CD4-positive, alpha-beta T cell (primary cell): ENCODE measurements at regions not wholly inside any gene's neighbourhood (a gene's known extent, or its start where the extent isn't known, plus 50 kb on each side); places are given as distances from the start of the nearest gene placed in this dataset.

ENCODE experiments used
- ATAC-seq: fragments of 200-7000 bp; cut with Tn5 transposase; one replicate; pipeline ENCODE4 v1.10.0; 2022; ENCODE audit warnings: mild to moderate bottlenecking; ENCODE audit not compliant: poor library complexity
- CTCF ChIA-PET: fragments of 350-600 bp; sonication (Branson Sonifier 250); formaldehyde crosslinking; loops from one replicate; lab custom pipeline; 2021; ENCODE audit warnings: antibody characterized with exemption, inconsistent platforms; lab: Charles Lee
- POLR2A ChIA-PET: fragments of 350-600 bp; sonication (Branson Sonifier 250); formaldehyde crosslinking; loops from one replicate; lab custom pipeline; 2021; ENCODE audit warnings: antibody characterized with exemption, inconsistent platforms; lab: Charles Lee
- DNase-seq, 14 experiments: peaks; one replicate each; pipeline ENCODE4 v3.0.0-alpha.2; 2013 to 2020; ENCODE audit warnings: mixed read lengths in 2 of 14
- H3K27ac ChIP-seq, 2 donors: one replicate each; pipeline versions ENCODE4 v1.5.1 to v1.7.0; 2013; ENCODE audit warnings: low read length in 2 of 2, low read depth in 1 of 2, mild to moderate bottlenecking in 1 of 2
- H3K27me3 ChIP-seq, 2 experiments: 1 replicate in 1 of 2; 2 replicates in 1 of 2; pipeline versions ENCODE4 v1.6.1 to v1.7.0; 2013; ENCODE audit warnings: low read length in 2 of 2, control low read depth in 1 of 2, mild to moderate bottlenecking in 1 of 2, moderate library complexity in 1 of 2; ENCODE audit not compliant: insufficient read depth in 2 of 2, control insufficient read depth in 1 of 2
- H3K36me3 ChIP-seq: one replicate; pipeline ENCODE4 v1.6.1; 2013; ENCODE audit warnings: low read length, control low read depth; ENCODE audit not compliant: insufficient read depth
- H3K4me1 ChIP-seq: one replicate; pipeline ENCODE4 v1.6.1; 2013; ENCODE audit warnings: low read length, control low read depth; ENCODE audit not compliant: insufficient read depth
- H3K4me3 ChIP-seq: one replicate; pipeline ENCODE4 v1.5.1; 2013; ENCODE audit warnings: mild to moderate bottlenecking, low read length, moderate library complexity
- H3K9me3 ChIP-seq, 2 experiments: 1 replicate in 1 of 2; 2 replicates in 1 of 2; pipeline versions ENCODE4 v1.6.1 to v1.7.0; 2013; ENCODE audit warnings: low read length in 2 of 2, mild to moderate bottlenecking in 2 of 2, control low read depth in 1 of 2, moderate library complexity in 1 of 2; ENCODE audit not compliant: control insufficient read depth in 1 of 2, insufficient read depth in 1 of 2
- H3K27ac Mint-ChIP-seq: one replicate; pipeline ENCODE4 v1.8.0; 2020; ENCODE audit warnings: mixed read lengths
- H3K27me3 Mint-ChIP-seq: one replicate; pipeline ENCODE4 v1.8.0; 2021; ENCODE audit warnings: mixed read lengths
- H3K36me3 Mint-ChIP-seq: one replicate; pipeline ENCODE4 v1.8.0; 2021; ENCODE audit warnings: low read depth, mixed read lengths
- H3K4me1 Mint-ChIP-seq: one replicate; pipeline ENCODE4 v1.8.0; 2021; ENCODE audit warnings: low read depth, mixed read lengths
- H3K4me3 Mint-ChIP-seq: one replicate; pipeline ENCODE4 v1.8.0; 2020; ENCODE audit warnings: mild to moderate bottlenecking, mixed read lengths
- H3K9me3 Mint-ChIP-seq: one replicate; pipeline ENCODE4 v1.8.0; 2020; ENCODE audit warnings: mixed read lengths
- CTCF ChIP-seq: fragments of 200-600 bp; IDR thresholded peaks from one replicate; pipeline ENCODE4 v1.8.0; 2022; ENCODE audit warnings: antibody characterized with exemption, mild to moderate bottlenecking
- intact Hi-C, 2 experiments: fragments of 100-400 bp; cut with DNase I in 1 of 2; cut with micrococcal nuclease in 1 of 2; formaldehyde crosslinking; loops; one replicate each; pipeline versions ENCODE4 v1.15.1 to v1.9.0; 2023 to 2025; cut with DNase I, micrococcal nuclease

DNA sequence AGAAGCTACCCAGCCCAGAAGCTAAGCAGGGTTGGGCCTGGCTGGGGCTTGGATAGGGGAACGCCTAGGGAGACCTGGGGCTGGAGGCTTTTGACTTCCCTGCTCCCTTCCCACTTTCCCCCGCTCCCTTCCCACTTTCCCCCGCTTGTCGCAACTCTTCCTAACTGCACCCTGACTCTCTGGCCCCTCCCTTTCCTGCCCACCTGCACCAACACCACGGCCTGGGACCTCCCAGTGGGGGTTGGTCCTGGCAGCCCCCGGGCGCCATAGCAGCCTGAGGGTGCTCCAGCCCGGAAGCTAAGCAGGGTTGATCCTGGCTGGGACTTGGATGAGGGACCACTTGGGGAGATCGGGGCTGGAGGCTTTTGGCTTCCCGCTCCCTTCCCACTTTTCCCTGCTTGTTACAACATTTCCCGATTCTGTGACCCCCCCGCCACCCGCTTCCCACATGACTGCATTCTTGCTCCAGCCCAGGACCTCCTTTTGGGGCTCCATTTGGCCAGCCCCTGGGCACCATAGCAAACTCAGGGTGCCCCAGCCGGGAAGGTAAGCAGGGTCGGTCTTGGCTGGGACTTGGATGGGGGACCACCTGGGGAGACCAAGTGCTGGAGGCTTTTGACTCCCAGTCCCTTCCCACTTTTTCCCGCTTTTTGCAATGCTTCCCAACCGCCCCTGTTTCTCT, 2287.0 kb downstream of the TP53TG3F start:
- no peak for ATAC-seq
- Histone ChIP-seq H3K4me1 (no peaks in the 10 kb centered on the region), H3K27me3 (no peaks in the 10 kb centered on the region), H3K4me3 (no peak overlapping the region), H3K9me3 (peaks cover 63 to 65% of the 10 kb centered on the region in 2 experiments), H3K36me3 (no peaks in the 10 kb centered on the region), H3K27ac (no peak overlapping the region)
- H3K4me1 Mint-ChIP-seq, result no peaks in the 10 kb centered on the region
- H3K4me3 Mint-ChIP-seq, result no peak overlapping the region
- H3K27ac Mint-ChIP-seq, result no peak overlapping the region
- no peak for TF ChIP-seq CTCF
- H3K27me3 Mint-ChIP-seq, result no peaks in the 10 kb centered on the region
- intact Hi-C loops, result no loop called here
- POLR2A ChIA-PET, result no interaction called here
- CTCF ChIA-PET, result no interaction called here
- peaks cover 19% of the 10 kb centered on the region for H3K36me3 Mint-ChIP-seq
- H3K9me3 Mint-ChIP-seq, result peaks cover 23% of the 10 kb centered on the region
- DNase-seq, result no peak

DNA sequence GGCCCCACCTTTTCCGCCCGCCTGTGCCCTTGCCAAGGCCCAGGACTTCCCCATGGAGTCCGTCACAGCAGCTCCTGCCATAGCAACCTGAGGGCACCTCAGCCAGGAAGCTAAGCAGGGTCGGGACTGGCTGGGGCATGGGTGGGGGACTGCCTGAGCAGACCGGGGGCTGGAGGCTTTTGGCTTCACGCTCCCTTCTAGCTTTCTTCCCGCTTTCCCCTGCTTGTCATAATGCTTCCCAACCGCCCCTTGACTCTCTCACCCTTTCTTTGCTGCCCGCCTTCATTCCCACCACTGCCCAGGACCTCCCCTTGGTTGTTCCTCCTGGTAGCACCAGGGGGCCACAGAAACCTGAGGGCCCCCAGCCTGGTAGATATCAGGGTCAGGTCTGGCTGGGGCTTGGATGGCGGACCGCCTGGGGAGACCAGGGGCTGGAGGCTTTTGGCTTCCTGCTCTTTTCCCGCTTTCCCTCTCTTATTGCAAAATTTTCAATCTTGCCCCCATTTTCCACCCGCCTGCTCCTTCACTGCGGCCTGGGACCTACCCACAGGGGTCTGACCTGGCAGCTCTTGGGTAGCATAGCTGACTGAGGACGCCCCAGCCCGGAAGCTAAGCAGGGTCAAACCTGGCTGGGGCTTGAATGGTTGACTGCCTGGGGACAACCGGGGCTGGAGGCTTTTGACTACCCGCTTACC, 2287.7 kb downstream of the TP53TG3F start:
- no peak overlapping the region for H3K4me3 Mint-ChIP-seq
- ChIA-PET CTCF (no interaction called here), POLR2A (no interaction called here)
- no peaks in the 10 kb centered on the region for H3K27me3 Mint-ChIP-seq
- no peak overlapping the region for H3K27ac ChIP-seq
- H3K27ac Mint-ChIP-seq, result no peak overlapping the region
- peaks cover 20% of the 10 kb centered on the region for H3K9me3 Mint-ChIP-seq
- intact Hi-C loops, result no loop called here
- peaks cover 19% of the 10 kb centered on the region for H3K36me3 Mint-ChIP-seq
- no peak overlapping the region for H3K4me3 ChIP-seq
- H3K4me1 ChIP-seq, result no peaks in the 10 kb centered on the region
- no peak for DNase-seq
- H3K4me1 Mint-ChIP-seq, result no peaks in the 10 kb centered on the region
- TF ChIP-seq CTCF, result no peak
- no peaks in the 10 kb centered on the region for H3K27me3 ChIP-seq
- no peaks in the 10 kb centered on the region for H3K36me3 ChIP-seq
- peaks cover 68 to 72% of the 10 kb centered on the region in 2 experiments for H3K9me3 ChIP-seq
- no peak for ATAC-seq

DNA sequence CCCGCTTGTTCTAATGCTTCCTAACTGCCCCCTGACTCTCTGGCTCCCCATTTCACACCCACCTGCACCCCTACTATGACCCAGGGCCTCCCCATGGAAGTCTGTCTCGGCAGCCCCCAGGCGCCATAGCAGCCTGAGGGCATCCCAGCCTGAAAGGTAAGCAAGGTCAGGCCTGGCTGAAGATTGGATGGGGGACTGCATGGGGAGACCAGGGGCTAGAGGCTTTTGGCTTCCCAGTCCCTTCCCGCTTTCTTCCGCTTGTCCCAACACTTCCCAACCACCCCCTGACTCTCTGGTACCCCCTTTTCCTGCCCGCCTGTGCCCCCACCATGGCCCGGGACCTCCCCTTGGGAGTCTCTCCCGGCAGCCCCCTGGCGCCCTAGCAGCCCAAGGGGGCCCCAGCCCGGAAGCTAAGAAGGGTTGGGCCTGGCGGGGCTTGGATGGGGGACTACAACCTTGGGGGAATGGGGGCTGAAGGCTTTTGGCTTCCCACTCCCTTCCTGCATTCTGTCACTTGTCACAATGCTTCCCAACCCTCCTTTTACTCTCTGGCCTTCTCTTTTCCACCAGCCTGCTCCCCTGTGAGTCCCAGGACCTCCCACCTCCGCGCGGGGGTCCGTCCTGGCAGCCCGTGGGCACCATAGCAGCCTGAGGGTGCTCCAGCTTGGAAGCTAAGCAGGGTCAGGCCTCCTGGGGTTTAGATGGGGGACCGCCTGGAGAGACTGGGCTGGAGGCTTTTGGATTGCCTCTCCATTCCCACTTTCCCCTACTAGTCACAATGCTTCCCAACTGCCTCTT, 2288.4 kb downstream of the TP53TG3F start:
- CTCF ChIA-PET, result no interaction called here
- no peak for DNase-seq
- H3K9me3 ChIP-seq, result peaks cover 70 to 79% of the 10 kb centered on the region in 2 experiments

More for the DNA sequence above, 2288.4 kb downstream of the TP53TG3F start:
- ATAC-seq, result no peak
- no peak overlapping the region for H3K4me3 ChIP-seq
- H3K4me1 Mint-ChIP-seq, result no peaks in the 10 kb centered on the region
- H3K4me1 ChIP-seq, result no peaks in the 10 kb centered on the region
- no peak overlapping the region for H3K27ac Mint-ChIP-seq
- H3K4me3 Mint-ChIP-seq, result no peak overlapping the region
- H3K9me3 Mint-ChIP-seq, result peaks cover 13% of the 10 kb centered on the region
- POLR2A ChIA-PET, result no interaction called here
- H3K27ac ChIP-seq, result no peak overlapping the region
- intact Hi-C loops, result no loop called here
- no peaks in the 10 kb centered on the region for H3K27me3 Mint-ChIP-seq
- peaks cover 14% of the 10 kb centered on the region for H3K36me3 Mint-ChIP-seq
- H3K27me3 ChIP-seq, result no peaks in the 10 kb centered on the region
- TF ChIP-seq CTCF, result no peak
- no peaks in the 10 kb centered on the region for H3K36me3 ChIP-seq
